Right atrium auricular region (tissue), 2 donors: ENCODE measurements at regions not wholly inside any gene's neighbourhood (a gene's known extent, or its start where the extent isn't known, plus 50 kb on each side); places are given as distances from the start of the nearest gene placed in this dataset.

Experiments
- DNase-seq: peaks from one replicate; pipeline ENCODE4 v3.0.0-alpha.2; 2019; ENCODE audit warnings: low spot score
- H3K27ac ChIP-seq, 2 donors: fragments of 200-600 bp; sonication (generic); 1 replicate in 1 of 2; 2 replicates in 1 of 2; pipeline ENCODE4 v1.5.1; 2016 to 2019
- H3K27me3 ChIP-seq, 2 donors: fragments of 200-600 bp; sonication (generic); one replicate each; pipeline versions ENCODE4 v1.5.1 to v1.6.0; 2017 to 2019
- H3K36me3 ChIP-seq: fragments of 200-600 bp; sonication (generic); one replicate; pipeline ENCODE4 v1.5.1; 2016
- H3K4me1 ChIP-seq, 2 donors: fragments of 200-600 bp; sonication (generic); one replicate each; pipeline versions ENCODE4 v1.5.1 to v1.6.0; 2017 to 2019
- H3K4me3 ChIP-seq, 2 donors: fragments of 200-600 bp; sonication (generic); 1 replicate in 1 of 2; 2 replicates in 1 of 2; pipeline ENCODE4 v1.5.1; 2017 to 2019; ENCODE audit warnings: mild to moderate bottlenecking in 1 of 2, moderate library complexity in 1 of 2
- H3K9me3 ChIP-seq, 2 donors: fragments of 200-600 bp; sonication (generic); one replicate each; pipeline ENCODE4 v1.5.1; 2019
- CTCF ChIP-seq, 2 donors: fragments of 200-600 bp; sonication (generic); IDR thresholded peaks; one replicate each; pipeline ENCODE4 v1.5.1; 2019; ENCODE audit warnings: antibody characterized with exemption in 2 of 2

GRCh38 chr2:52510432-52510831 is 1257.2 kb upstream of the CHAC2 start:
- Histone ChIP-seq H3K27ac (no peak overlapping the region), H3K4me3 (no peak overlapping the region), H3K9me3 (no peaks in the 10 kb centered on the region), H3K36me3 (no peaks in the 10 kb centered on the region), H3K27me3 (no peaks in the 10 kb centered on the region), H3K4me1 (no peaks in the 10 kb centered on the region)
- DNase-seq = no peak
- TF ChIP-seq CTCF (IDR thresholded peaks at IDR 0.05) = no peak

- Histone ChIP-seq H3K36me3 (no peaks in the 10 kb centered on the region), H3K27me3 (no peaks in the 10 kb centered on the region), H3K4me3 (no peak overlapping the region), H3K9me3 (no peaks in the 10 kb centered on the region), H3K27ac (no peak overlapping the region), H3K4me1 (peaks cover 0 to 11% of the 10 kb centered on the region in 2 donors)
- no peak for DNase-seq
- TF ChIP-seq CTCF (IDR thresholded peaks at IDR 0.05) = no peak
Observed at GRCh38 chr2:52502476-52502860, 1265.1 kb upstream of the CHAC2 start.

GRCh38 chr2:52501715-52502475 is 1265.7 kb upstream of the CHAC2 start:
- Histone ChIP-seq H3K4me3 (no peak overlapping the region), H3K27me3 (no peaks in the 10 kb centered on the region), H3K4me1 (peaks cover 0 to 11% of the 10 kb centered on the region in 2 donors), H3K27ac (peak overlapping the region in 1 of 2 donors; percentile 54), H3K9me3 (no peaks in the 10 kb centered on the region), H3K36me3 (no peaks in the 10 kb centered on the region)
- no peak for DNase-seq
- TF ChIP-seq CTCF (IDR thresholded peaks at IDR 0.05) = no peak

- no peaks in the 10 kb centered on the region for H3K27me3 ChIP-seq
- TF ChIP-seq CTCF (IDR thresholded peaks at IDR 0.05) = no peak
- peaks cover 0 to 11% of the 10 kb centered on the region in 2 donors for H3K4me1 ChIP-seq
- peak overlapping the region in 1 of 2 donors; percentile 54 for H3K27ac ChIP-seq
- no peaks in the 10 kb centered on the region for H3K9me3 ChIP-seq
- no peaks in the 10 kb centered on the region for H3K36me3 ChIP-seq
- DNase-seq = no peak
- H3K4me3 ChIP-seq = no peak overlapping the region
Observed at GRCh38 chr2:52500561-52500960, 1267.0 kb upstream of the CHAC2 start.

- Histone ChIP-seq H3K27me3 (no peaks in the 10 kb centered on the region), H3K9me3 (no peaks in the 10 kb centered on the region), H3K4me1 (peaks cover 0 to 11% of the 10 kb centered on the region in 2 donors), H3K4me3 (no peak overlapping the region), H3K36me3 (no peaks in the 10 kb centered on the region), H3K27ac (no peak overlapping the region)
- TF ChIP-seq CTCF (IDR thresholded peaks at IDR 0.05) = no peak
- no peak for DNase-seq
Observed at GRCh38 chr2:52498077-52498750, 1269.4 kb upstream of the CHAC2 start.
